Urothelium cell line (cell line): ENCODE measurements at regions not wholly inside any gene's neighbourhood (a gene's known extent, or its start where the extent isn't known, plus 50 kb on each side); places are given as distances from the start of the nearest gene placed in this dataset.
"Not testable (repeated sequence)": the region's sequence is repeated elsewhere in the genome, so short reads cannot be mapped to it uniquely, and the experiment has no call there.

Source experiments
- DNase-seq: peaks from one replicate; pipeline ENCODE4 v3.0.0; 2011; ENCODE audit warnings: low spot score, mixed read lengths
- FAIRE-seq: peaks from 2 replicates; lab custom pipeline; 2011; peaks lifted over from hg19 to GRCh38; lab: Jason Lieb, UNC

DNA sequence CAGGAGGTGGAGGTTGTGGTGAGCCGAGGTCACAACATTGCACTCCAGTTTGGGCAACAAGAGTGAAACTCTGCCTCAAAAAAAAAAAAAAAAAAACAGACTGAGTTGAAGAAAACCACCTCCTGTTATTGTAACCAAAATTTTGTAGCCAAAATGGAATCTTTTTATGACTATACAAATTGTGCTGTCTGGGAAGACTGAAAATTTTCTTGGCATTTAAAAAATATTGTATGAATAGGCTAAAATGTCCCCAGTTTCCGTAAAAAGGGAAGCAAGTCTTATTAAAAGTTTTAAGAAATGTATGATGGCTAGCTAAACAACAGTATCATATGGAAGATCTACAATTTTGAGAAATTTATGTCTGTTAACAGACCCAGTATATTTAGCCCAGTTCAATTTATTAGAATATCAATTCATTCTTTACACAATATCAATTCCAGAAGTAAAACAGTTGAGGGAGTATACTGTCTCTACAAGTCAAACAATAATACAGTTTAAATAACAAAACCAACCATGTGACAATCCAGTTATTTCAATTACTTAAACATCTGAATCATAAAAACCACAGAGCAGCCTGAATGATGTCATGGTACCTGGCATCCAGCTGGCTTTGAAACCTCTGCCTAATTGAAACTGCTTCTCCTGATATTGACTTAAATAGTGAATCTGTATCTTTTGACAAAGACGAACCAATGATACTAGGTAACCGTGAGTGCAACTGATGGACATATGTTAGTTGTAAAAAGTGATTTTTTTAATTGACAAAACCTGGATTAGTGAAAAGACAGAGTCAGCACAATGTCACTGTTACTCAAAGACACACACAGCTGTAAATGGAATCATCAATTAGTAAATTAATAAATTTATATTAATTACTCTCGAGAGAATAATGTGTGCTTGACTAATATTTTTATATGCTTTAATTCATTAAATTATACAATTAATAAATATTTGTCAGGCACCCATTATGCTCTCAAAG is 166.6 kb upstream of the MARCKS start:
- FAIRE-seq (no peak), DNase-seq (peak; percentile 57)

DNA sequence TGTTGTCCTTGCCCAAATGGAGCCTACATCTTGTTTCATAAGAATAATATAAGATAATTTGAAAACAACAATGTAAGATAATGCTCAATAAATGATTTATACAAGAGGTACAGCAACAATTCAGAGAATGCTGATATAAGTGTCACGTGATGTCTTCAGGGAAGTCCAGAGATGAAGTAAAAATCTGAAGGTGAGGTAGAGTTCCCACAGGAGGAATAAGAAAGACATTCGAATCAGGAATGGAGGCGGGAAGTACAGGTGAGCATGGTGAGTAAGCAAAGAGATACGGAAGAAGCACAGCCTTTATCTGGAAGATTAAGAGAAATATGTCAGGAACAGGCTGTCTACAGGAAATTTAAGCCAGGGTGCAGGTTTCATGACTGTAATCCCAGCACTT is 165.9 kb upstream of the MARCKS start:
- DNase-seq (no peak), FAIRE-seq (no peak)

DNA sequence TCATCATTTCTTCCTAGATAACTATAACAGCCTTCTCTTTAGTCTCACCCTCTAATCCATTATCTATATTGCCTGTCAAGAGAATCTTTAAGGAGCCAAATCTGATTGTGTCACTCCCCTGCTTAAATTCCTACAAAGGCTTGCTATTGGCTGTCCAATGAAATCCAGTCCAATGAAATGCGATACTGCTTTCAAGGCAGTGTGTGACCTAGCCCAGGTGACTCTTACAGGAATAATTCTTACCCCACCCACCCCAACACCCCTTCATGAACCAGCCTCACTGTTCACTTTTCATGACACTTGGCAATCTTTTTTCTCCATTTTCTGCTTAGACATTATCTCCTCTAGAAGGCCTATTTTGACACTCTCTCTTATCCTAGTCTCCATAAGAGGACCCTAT is 163.3 kb upstream of the MARCKS start:
- peak; percentile 23 for DNase-seq
- FAIRE-seq: no peak

DNA sequence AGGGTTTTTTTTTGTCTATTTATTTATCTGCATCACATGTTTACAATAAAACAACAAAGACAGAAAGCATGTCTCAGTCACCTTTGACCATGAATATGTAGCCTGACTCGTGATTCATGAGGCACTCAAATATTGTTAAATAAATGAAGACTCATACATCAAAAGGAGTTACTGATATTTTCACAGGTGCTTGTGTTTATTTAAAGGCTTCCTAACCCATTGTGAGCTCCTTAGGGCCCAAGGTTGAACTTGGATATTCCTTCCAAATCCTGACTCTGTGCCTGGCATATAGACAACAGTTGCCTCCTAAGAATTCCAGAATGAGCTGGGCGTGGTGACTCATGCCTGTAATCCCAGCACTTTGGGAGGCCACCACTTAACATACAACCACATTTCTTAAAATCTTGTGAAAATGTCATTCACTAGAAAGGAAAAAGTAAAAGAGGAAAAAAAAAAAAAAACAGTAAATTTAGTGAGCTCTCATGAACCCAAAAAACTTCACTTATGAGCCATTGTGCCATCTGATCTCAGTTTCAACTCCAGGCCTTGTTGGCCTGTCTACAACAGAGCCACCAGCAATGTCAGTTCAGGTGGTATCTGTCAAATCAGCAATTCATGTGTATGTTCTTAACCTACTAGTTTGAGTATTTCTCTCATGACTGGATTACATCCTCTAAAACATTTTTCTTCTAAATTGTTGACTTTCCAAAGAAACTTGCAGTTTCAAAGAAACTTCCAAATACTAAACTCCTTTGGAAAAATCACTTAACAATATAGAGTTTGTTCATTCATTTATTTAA is 162.7 kb upstream of the MARCKS start:
- FAIRE-seq: no peak
- DNase-seq: peak; percentile 10

DNA sequence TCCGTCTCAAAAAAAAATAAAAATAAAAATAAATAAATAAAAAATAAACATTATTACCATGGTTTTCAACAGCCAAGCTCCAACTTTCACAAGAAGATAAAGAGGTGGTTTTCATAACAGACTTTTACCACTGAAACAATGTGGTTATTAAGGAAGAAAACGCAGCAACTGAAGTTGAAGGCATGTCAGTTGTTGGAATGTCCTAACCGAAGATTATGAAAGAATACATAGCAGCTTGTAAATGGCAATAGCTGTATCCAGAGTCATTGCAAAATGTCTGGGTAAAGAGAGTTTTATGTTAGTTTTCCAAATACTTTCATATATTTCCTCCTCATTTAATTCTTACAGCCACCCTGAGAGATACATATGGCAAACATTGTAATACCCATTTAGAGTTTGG is 161.6 kb upstream of the MARCKS start:
- DNase-seq (no peak), FAIRE-seq (no peak)

DNA sequence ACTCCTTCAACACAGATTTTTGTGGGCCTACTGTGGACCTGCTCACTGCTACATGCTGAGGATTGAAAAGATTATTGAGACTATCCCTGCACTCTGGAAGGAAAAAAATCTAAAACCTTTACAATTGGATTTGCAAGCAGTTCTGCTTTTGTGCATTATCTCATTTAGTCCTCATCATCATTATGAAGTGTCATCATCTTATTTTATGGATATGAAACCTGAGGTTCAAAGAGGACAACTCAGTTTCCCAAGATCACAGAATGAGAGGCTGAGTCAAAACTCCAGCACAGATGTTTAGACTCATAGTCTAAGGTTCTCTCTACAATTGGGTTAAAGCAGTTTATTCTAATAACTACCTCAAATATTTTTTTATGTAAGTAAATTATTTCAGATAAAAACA is 160.2 kb upstream of the MARCKS start:
- no peak for DNase-seq
- FAIRE-seq: no peak

DNA sequence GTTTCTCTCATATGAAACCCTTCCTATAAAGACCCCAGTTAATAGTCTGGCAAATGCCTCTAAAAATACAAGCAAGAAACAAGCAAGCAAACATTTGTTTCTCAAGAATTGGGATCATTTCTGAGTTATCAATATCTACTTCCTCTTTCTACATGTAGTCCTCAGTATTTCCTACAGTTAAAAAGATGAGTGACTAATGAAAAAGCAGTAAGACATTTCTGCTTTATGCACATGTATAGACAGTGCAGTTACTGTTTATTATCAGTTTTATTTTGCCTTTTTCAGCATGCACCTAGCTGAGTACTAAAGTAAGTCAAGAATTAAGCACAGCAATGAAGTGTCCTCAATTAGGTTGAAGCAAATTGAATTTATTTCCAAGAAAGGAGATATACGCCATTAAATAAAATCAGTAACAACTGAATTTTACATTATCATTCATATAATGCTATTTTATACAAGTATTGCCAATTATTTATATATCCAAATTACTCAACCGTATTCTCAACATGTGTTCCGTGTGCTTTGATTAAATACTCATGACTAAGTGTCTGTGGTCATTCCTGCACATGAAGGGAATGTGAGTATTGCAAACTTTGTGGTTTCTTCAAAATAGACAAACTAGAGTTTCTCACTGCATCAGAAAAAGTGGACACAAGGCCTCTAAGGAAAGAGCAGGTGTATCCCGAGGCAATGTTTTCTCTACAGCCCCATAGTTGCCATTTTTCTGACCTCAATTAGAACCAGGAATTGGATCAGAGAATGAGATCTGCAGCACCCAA is 159.3 kb upstream of the MARCKS start:
- peak; percentile 46 for DNase-seq
- FAIRE-seq: no peak

DNA sequence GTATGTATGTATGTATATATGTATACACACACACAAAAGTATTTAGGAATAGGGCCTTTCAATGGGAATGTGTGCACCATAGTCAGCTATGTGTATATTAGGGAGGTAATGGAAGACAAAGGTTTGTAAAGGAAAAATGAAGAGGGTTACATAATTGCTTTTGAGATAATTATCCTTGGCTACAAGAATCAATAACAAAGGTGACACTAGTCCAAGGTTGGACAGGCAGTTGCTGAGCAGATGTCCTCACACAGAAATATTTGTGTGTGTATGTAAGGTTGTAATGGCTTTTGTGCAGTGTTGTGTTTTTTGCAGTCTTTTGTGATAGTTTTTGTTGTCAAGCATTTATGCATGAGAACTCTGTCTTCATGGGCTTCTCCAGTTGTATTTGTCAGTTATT is 157.9 kb upstream of the MARCKS start:
- FAIRE-seq (no peak), DNase-seq (no peak)

DNA sequence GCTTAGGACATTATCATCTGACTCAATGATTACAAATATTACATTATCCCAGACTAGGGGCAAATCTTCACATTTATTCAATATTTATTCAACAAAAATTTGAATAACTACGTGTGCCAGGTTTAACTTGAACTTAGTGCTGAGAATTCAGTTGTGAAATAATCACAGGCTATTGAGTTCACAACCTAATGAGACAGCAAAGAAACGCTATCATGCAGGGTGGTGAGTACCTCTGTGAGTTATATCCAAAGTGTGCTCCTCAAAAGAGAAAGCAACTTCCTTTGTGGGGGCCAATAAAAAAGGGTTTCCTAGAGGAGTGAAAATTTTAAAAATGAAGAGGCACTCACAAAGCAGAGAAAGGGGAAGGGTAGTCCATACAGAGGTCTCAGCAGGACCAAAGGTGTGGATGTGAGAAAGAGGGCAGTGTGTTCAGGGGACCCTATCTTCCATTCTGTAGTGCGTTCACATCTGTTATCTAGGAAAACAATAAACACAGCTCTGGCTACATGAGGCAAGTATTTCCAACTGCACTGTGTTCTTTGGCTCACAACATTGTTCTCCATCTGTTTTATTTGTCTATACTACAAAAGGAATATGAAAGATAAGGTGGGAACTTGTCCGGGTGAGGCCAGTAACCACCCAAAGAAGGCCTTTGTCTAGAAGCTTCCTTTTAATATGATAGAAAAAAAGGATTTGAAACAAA is 155.4 kb upstream of the MARCKS start:
- FAIRE-seq (no peak), DNase-seq (no peak)

DNA sequence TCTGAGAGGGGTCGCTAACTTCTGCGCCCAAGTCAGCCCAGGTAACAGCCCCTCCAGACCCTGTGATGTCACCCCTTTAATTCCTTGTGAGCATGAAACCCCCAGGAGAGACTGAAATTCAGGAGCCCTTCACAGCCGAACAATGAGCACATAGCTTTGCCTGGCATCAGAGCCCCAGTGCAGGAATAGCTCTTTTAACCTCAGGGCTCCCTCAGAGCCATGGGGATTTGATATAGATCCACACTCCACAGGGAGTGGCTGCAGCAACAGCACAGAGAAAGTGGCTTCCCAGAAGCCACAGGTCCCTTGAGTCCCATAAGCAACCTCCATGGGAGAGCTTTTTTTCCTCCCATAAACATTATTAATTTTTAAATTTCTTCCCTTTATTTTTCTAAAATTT is 150.0 kb upstream of the MARCKS start:
- FAIRE-seq: no peak
- no peak for DNase-seq

DNA sequence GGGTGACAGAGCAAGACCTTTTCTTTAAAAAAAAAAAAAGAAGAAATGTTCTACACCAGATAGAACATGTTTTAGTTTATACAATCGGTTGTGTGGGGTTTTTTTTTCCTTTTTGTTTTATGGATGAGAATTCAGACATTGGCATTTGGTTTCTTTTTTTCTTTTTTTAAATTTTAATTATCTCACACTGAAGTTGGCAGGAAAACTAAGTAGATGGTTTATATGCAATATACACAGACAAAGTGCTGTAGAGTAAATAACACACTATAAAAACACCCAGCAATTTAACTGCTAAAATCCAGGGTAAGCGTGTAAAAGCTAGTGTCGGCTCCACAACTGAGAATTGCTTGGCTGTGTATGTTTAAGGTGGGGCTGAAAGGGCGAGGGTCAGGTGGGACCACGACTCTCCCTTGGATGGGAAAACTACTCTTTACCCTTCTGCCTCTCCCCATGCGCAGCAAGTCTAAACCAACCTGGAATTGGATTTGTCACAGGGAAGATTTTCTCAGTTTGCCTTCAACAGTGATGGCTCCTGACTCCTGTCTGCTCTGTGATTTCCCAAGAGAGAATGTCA is 147.1 kb upstream of the MARCKS start:
- DNase-seq (no peak), FAIRE-seq (no peak)

DNA sequence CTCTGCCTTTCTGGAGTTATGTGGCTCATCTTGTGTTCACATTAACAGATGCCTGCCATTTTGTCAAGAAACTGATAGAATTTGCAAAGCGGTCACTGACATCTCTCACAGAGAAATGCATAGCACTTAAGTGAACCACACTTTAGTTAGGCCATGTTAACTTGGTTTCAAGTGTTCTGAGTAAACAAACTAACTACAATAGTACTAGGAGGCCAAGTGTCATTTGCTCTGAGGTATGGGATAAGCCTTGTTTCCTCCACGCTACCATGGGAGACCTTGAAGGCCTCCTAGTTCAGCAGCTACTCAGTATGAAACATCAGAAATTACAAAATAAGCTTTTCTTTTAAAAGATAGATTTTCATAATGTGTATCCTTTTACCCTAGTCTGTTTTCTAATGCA is 143.5 kb upstream of the MARCKS start:
- DNase-seq: no peak
- no peak for FAIRE-seq

DNA sequence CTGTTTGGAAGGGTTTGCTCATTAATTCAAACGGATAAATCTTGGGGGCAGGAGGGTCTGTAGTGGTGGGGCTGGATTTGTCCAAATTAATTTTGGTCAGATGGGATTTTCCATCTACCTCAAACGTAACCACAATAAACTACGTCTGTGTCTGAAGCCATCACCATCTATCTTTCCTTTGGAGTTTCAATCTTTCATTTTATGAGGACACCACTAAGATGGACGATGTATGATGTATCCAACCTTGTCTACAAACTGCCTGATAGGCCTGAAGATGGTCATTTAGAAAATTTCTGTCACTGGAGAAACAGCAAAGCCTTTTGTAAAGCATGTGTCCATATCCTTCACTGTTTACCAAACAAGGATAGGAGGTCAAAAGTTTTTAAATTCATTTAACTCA is 138.6 kb upstream of the MARCKS start:
- no peak for FAIRE-seq
- no peak for DNase-seq

DNA sequence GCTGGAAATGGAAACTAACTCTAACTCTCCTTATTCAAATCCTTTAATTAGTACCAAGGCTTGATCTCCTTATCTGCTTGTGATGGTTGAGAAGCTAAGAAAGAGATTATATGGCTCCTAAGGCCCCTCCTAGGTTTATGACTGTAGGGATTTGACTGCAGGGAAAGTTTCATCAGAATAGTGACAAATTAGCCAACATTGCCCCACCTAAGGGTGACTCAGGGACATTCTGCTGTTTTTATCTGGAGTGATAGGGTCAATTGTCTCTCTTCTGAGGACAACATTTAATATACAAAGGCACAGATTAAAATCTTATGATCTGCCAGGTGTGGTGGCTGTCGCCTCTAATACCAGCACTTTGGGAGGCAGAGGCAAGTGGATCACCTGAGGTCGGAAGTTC is 138.1 kb upstream of the MARCKS start:
- DNase-seq: no peak
- no peak for FAIRE-seq

DNA sequence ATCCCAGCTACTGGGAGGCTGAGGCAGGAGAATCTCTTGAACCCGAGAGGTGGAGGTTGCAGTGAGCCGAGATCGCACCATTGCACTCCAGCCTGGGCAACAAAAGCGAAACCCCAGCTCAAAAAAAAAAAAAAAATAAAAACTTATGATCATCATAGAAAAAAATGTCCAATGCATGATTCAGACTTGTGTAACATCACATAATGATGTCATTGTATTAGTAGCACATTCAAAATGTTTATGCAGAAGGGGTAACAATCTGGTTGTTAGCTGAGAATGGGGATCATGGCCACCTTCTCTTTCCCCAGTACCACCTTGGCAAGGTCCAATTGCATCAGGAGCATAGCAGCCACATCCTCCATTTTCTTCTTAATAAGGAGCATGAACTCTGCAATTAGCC is 137.6 kb upstream of the MARCKS start:
- FAIRE-seq: no peak

DNA sequence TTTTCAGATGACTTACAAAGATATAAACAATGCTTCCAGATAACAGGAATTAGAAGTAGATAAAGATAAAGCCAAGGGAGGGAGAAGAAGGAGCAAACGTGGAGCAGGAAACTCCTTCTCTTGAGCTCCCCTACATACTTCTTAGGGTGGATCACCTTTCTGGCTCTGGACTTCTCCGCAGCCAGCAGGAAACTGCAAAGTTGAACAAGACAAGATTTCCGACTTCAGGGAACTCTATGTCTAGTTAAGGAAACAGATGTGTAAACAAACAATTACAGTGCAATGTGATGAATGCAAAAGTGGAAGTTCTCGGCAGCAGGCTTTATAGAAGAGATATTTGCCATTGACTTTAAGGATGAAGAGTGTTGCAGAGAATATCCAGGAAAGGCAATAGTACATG is 134.0 kb upstream of the MARCKS start:
- DNase-seq: no peak

More for the DNA sequence above, 137.6 kb upstream of the MARCKS start:
- no peak for DNase-seq

DNA sequence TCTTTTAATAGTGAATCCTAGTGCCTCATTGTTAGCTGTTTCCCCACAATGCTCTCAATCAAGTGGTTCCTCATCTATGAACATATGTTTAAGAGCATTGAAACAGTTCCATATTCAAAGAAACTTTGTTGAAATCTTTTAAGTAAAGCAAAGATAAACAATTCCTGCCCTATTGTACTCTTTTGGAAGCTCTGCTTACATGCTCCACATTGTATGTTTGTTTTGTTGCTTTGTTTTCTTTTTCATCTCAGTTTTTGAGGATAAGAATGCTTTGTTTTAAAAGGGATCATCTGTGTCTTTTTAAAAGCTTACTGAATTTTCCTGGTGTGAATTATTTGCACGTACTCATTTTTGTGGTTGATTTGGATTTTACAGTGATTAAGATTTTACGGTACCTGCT is 132.2 kb upstream of the MARCKS start:
- not testable (repeated sequence) for DNase-seq, FAIRE-seq

More for the DNA sequence above, 134.0 kb upstream of the MARCKS start:
- FAIRE-seq: no peak

DNA sequence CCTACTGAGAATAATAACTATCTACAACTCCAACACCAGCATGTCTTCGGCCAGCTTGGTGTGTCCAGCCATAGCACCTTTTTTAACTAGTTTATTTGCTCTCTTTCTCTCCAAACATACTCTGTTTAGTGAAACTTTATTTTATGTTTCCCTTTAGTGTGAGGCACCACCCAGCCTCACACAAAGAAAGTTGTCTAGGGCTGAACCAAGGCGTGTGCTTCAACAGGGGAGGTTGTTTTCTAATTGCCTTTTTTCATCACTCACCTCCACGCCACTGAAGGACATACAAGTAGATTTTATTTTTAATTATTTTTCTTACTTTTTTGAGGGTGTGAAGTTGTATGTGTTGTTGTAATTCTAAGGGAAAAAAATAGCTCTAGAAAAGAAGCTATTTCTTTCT is 125.6 kb upstream of the MARCKS start:
- no peak for DNase-seq
- FAIRE-seq: no peak

DNA sequence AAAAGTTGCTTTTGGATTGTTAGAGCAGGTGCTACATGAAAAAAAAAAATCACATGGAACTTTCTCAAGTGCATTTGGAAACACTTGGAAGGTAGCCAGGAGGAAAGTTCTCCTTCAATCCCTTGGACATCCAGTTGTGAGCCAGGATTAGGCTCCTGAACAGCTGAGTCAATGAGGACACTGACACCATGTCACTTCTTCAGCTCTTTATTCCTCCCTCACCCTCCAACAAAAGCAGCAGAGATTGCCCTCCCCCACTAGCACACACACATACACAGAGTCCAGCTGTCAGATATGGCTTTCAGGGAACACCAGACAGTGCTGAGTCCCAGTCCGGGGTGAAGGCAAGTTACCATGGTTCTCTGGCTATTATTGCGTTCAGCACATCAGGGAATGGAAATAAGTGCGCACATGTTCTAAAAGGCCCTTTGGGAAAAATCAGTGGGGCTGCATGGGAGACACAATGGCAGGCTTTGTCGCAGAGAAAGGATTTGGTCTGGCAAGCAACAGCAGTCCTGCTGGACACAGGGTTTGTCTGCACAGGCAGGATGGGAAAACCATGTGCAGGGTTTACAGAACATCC is 124.7 kb upstream of the MARCKS start:
- DNase-seq (no peak), FAIRE-seq (no peak)

DNA sequence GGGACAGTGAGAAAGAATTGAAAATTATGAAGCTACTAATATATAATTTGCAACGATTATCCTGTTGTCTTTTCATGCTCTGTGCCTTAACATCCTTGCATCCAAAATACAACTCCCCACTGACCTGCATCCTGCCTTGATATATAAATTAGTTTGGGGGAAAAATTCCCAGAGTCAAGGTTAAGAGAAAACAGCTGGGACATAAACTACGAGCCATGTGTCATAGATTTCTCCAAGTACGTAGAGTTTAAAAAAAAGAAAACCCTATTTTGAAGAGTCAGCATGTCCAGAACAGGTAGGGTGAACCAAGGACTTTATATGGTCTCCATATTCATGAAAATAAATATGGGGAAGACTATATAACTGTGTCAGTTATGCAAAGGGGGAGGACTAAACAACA is 123.8 kb upstream of the MARCKS start:
- FAIRE-seq (no peak), DNase-seq (no peak)
